VCaP (cell line): ENCODE measurements at regions not wholly inside any gene's neighbourhood (a gene's known extent, or its start where the extent isn't known, plus 50 kb on each side); places are given as distances from the start of the nearest gene placed in this dataset.
A peak's percentile ranks its signal among the peaks of the same experiment; 100 is the strongest.

Experiments
- H3K27ac ChIP-seq: fragments of 450-650 bp; 2 replicates; pipeline ENCODE4 v1.5.1; 2017
- TF ChIP-seq, protein P1 (sequence below): fragments of 450-650 bp; conservative IDR thresholded peaks from 2 replicates; pipeline ENCODE4 v1.5.1; 2017; ENCODE audit warnings: mild to moderate bottlenecking, moderate library complexity

DNA sequence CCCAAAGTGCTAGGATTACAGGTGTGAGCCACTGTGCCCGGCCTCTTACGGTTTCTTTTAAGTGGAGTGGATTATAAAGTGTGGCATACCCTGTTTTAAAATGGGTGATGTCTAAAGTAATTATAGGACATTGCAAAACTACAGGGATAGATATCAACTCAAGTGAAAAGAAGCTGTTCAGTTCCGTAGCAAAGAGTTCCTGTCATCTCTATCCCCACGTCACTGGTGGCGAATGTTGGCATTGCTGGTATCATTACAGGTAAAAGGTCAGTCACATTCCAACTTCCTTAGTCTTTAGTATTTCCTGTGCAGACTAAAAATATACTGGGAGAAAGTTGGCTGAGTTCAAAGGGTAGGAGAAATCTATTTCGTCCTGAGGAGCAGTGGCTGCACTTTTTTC is 95.6 kb upstream of the SLC38A2 start:
- TF ChIP-seq, protein P1, sequence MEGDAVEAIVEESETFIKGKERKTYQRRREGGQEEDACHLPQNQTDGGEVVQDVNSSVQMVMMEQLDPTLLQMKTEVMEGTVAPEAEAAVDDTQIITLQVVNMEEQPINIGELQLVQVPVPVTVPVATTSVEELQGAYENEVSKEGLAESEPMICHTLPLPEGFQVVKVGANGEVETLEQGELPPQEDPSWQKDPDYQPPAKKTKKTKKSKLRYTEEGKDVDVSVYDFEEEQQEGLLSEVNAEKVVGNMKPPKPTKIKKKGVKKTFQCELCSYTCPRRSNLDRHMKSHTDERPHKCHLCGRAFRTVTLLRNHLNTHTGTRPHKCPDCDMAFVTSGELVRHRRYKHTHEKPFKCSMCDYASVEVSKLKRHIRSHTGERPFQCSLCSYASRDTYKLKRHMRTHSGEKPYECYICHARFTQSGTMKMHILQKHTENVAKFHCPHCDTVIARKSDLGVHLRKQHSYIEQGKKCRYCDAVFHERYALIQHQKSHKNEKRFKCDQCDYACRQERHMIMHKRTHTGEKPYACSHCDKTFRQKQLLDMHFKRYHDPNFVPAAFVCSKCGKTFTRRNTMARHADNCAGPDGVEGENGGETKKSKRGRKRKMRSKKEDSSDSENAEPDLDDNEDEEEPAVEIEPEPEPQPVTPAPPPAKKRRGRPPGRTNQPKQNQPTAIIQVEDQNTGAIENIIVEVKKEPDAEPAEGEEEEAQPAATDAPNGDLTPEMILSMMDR: no peak
- H3K27ac ChIP-seq: no peak overlapping the region

GRCh38 chr12:46465307-46465706 is 92.7 kb upstream of the SLC38A2 start:
- no peak overlapping the region for H3K27ac ChIP-seq
- TF ChIP-seq, protein P1: no peak

- TF ChIP-seq, protein P1: no peak
- no peak overlapping the region for H3K27ac ChIP-seq
These were observed 92.3 kb upstream of the SLC38A2 start for GRCh38 chr12:46464863-46465262.

DNA sequence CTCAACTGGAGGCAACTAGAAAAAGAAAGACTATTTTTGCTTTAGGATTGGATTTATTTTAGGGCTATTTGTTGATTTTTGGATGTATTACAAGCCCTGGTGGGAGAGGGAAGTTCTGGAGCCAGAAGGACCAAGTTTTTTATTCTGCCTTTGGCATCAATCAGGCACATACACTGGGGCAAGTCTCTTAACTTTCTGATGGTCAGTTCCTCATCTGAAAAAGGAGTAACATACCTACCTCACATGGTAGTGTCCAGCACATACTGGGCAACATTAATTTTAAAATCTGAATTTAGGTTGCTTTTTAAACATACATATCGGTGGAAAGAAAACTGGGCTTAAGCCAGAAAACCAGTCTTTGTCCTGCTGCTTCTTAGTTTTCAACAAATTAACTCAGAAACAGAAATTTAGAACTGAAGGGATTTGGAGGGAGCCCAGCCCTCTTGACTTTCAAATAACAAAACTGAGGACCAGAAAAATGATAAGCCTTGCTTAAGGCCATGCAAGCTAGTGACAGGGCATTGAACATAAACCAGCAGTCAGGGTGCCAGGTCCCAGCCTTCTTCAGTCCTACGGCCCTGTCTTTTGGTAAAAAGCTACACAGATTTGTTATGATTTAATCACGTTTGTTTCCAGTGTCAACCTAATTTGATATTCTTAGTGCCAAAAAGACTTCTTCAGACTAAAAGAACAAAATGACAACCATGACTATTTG is 90.2 kb upstream of the SLC38A2 start:
- TF ChIP-seq, protein P1: no peak

DNA sequence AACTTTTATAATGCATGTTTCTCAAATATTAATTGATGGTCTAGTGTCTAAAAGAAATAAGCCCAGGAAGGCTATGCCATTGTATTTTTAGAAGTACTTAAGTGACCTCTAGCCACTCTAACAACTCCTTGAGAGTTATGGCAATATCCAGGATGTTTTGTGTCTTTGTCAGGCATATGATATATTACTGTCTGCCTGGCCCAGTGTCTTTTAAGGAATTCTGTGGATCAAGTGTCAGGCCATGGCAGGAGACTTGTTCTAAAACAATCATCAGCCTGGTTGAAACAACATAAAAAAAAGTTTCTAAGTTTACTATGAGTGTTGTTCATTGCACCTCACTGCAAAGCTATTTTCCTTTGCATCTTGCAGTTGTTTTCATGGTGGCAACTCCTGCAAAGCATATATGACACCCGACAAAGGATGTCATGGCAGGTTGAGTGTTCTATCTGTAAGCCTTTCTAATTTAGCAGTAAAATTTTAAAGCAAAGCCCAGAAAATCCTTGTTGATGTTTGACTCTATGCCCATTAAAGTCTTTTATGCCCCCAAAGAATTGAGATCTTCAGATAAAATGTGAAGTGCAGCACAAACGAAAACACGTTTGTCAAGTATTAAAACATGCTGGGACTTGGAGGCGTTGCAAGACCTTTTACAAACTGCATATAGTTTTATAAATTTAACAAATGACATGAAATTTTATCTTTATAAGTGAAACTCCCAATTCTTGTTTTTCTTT is 89.5 kb upstream of the SLC38A2 start:
- peak overlapping the region; percentile 21; the same call in 1 of the 2 replicates for H3K27ac ChIP-seq
- TF ChIP-seq, protein P1: no peak

More for the DNA sequence above, 90.2 kb upstream of the SLC38A2 start:
- peak overlapping the region; percentile 21; the same call in 1 of the 2 replicates for H3K27ac ChIP-seq

DNA sequence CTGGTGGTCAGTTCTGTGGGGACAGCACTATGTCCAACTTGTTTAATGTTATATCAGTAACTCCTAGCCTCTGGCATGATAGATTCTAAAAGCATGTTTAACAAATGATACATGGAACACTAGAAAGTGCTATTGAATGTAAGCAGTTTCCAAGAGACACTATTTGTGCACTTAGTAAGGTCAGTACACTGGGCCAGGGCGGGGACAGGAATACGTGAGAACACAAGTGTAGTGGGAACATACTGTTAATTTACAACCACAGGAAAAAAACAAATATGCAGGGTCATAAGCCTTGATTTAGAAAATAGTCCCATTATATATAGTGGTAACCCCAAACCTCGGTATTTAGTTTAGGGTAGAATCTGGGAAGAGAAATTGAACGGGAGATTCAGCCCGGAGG is 88.9 kb upstream of the SLC38A2 start:
- H3K27ac ChIP-seq: no peak overlapping the region; the same call in 1 of the 2 replicates
- TF ChIP-seq, protein P1: no peak

GRCh38 chr12:46460682-46461210 is 88.2 kb upstream of the SLC38A2 start:
- no peak overlapping the region for H3K27ac ChIP-seq
- TF ChIP-seq, protein P1: no peak
